ENCODE measurements at regions not wholly inside any gene's neighbourhood (a gene's known extent, or its start where the extent isn't known, plus 50 kb on each side); places are given as distances from the start of the nearest gene placed in this dataset.

DNA sequence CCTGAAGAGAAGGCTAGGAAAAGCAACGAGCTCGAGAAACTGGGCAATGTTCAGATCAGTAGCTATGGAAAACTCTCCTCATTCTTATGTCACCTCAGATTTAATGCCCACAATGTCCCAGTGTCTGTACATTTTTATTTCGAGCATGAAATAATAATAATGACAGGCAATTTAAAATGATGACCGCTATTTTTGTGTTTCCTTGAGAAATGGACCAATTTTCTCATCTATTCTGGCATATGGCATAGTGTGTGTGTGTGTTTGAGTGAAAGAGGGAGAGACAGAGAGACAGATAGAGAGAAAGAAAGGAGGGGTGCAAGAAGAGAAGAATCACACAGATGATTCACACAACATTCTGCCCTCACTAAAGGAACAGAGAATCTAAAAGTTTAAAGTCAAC, 119.1 kb upstream of the C1orf21 start:
- Histone ChIP-seq H3K9me3 (ENCODE audit: insufficient read depth in 2 of 2, low read depth in 1 of 2, low read length in 1 of 2) (no peaks in the 10 kb centered on the region), H3K23ac (ENCODE audit: insufficient read length) (no peak overlapping the region), H3K27me3 (replicated peaks in 1 of 4; ENCODE audit: control insufficient read depth in 3 of 4, extremely low read depth in 1 of 4, insufficient read depth in 3 of 4, low read length in 3 of 4) (no peaks in the 10 kb centered on the region), H2BK20ac (ENCODE audit: low read length) (no peak overlapping the region), H3K27ac (ENCODE audit: low read depth, low read length) (no peak overlapping the region), H3K23me2 (ENCODE audit: low read depth, low read length) (no peaks in the 10 kb centered on the region), H2AFZ (ENCODE audit: low read length) (no peak overlapping the region), H2BK120ac (replicated peaks; ENCODE audit: low read depth, low read length) (no peak overlapping the region), H4K20me1 (replicated peaks in 1 of 2; ENCODE audit: control insufficient read depth in 1 of 2, insufficient read depth in 2 of 2, low read length in 2 of 2) (no peaks in the 10 kb centered on the region), H2BK15ac (ENCODE audit: low read length) (no peak overlapping the region), H4K5ac (ENCODE audit: insufficient read length, low read depth, low read length) (no peak overlapping the region), H3K4me3 (ENCODE audit: extremely low read depth in 1 of 4, insufficient read depth in 2 of 4, low read depth in 3 of 4, low read length in 4 of 4) (no peak overlapping the region), H4K91ac (replicated peaks; ENCODE audit: insufficient read length, low read length) (no peak overlapping the region), H3K36me3 (ENCODE audit: control insufficient read depth in 2 of 4, insufficient read depth in 4 of 4, low read length in 3 of 4) (no peaks in the 10 kb centered on the region), H3K56ac (replicated peaks; ENCODE audit: insufficient read length, low read depth, low read length) (no peak overlapping the region), H2AK5ac (ENCODE audit: low read depth, low read length) (no peak overlapping the region), H3K18ac (ENCODE audit: extremely low read depth, low read length) (no peak overlapping the region), H3K4me1 (replicated peaks in 1 of 4; ENCODE audit: control insufficient read depth in 3 of 4, insufficient read depth in 4 of 4, low read length in 3 of 4) (peaks cover 0 to 15% (median 4%) of the 10 kb centered on the region in 4 experiments; a peak in 4 of 7 replicates), H4K8ac (ENCODE audit: extremely low read depth, insufficient read depth, low read length) (no peak overlapping the region), H3K4me2 (ENCODE audit: insufficient read depth in 1 of 2, low read depth in 2 of 2, low read length in 2 of 2) (no peak overlapping the region), H2BK12ac (ENCODE audit: low read depth, low read length) (no peak overlapping the region), H3K14ac (ENCODE audit: insufficient read length) (no peak overlapping the region), H3K79me2 (ENCODE audit: control insufficient read depth in 1 of 2, insufficient read depth in 2 of 2, low read length in 2 of 2) (no peaks in the 10 kb centered on the region), H3K4ac (replicated peaks; ENCODE audit: insufficient read length, low read depth, low read length) (no peak overlapping the region), H3K9ac (replicated peaks in 1 of 4; ENCODE audit: extremely low read depth in 1 of 4, low read depth in 3 of 4, low read length in 3 of 4) (no peak overlapping the region), H2BK5ac (ENCODE audit: low read depth, low read length) (no peak overlapping the region), H3K79me1 (ENCODE audit: low read depth, low read length) (no peaks in the 10 kb centered on the region)
- DNase-seq (ENCODE audit: low read depth in 1 of 2, low spot score in 2 of 2): no peak
- POLR2A ChIA-PET (ENCODE audit: partially characterized antibody): interaction anchor here (0.6 kb wide), 1 partner anchor 190 kb away, joined by 4 read pairs; no protein-coding TSS in a partner anchor
- no peak for FAIRE-seq
- CTCF ChIA-PET (ENCODE audit: partially characterized antibody): no interaction called here
- 94% methylated on average over 4 of the region's 4 CpGs; no CpG with 5 or more reads in 1 of the 2 experiments for WGBS, 2 experiments (ENCODE audit: extremely low coverage in 1 of 2, insufficient coverage in 1 of 2, insufficient read length in 1 of 2, insufficient replicate concordance in 2 of 2, low coverage in 1 of 2, low lambda C conversion rate in 2 of 2, missing lambda C conversion rate in 1 of 2)
- TF ChIP-seq KDM4A (IDR thresholded peaks at IDR 0.05; ENCODE audit: low read depth, low read length, severe bottlenecking): no peak
- TF ChIP-seq HDAC6 (IDR thresholded peaks at IDR 0.05; ENCODE audit: low read depth, low read length): no peak
- TF ChIP-seq MAFK (IDR thresholded peaks at IDR 0.05; ENCODE audit: low read depth, low read length): no peak
- no peak for TF ChIP-seq KDM1A (IDR thresholded peaks at IDR 0.05; ENCODE audit: borderline replicate concordance, low read length)
- TF ChIP-seq EP300 (IDR thresholded peaks at IDR 0.05; ENCODE audit: borderline replicate concordance in 1 of 2, low read depth in 2 of 2, low read length in 2 of 2): no peak
- TF ChIP-seq TBP (IDR thresholded peaks at IDR 0.05; ENCODE audit: low read depth, low read length): no peak
- TF ChIP-seq POU5F1 (IDR thresholded peaks at IDR 0.05; ENCODE audit: low read depth, low read length): no peak
- TF ChIP-seq TAF1 (IDR thresholded peaks at IDR 0.05; ENCODE audit: low read depth, low read length): no peak
- TF ChIP-seq SP1 (IDR thresholded peaks at IDR 0.05; ENCODE audit: low read depth, low read length): no peak
- TF ChIP-seq BRCA1 (IDR thresholded peaks at IDR 0.05; ENCODE audit: low read depth, low read length): no peak
- TF ChIP-seq SAP30 (IDR thresholded peaks at IDR 0.05; ENCODE audit: insufficient read depth, insufficient replicate concordance, low read length): no peak
- TF ChIP-seq, protein P1, sequence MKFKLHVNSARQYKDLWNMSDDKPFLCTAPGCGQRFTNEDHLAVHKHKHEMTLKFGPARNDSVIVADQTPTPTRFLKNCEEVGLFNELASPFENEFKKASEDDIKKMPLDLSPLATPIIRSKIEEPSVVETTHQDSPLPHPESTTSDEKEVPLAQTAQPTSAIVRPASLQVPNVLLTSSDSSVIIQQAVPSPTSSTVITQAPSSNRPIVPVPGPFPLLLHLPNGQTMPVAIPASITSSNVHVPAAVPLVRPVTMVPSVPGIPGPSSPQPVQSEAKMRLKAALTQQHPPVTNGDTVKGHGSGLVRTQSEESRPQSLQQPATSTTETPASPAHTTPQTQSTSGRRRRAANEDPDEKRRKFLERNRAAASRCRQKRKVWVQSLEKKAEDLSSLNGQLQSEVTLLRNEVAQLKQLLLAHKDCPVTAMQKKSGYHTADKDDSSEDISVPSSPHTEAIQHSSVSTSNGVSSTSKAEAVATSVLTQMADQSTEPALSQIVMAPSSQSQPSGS (IDR thresholded peaks at IDR 0.05; ENCODE audit: low read length): no peak
- TF ChIP-seq NRF1 (IDR thresholded peaks at IDR 0.05; ENCODE audit: low read depth, low read length): no peak
- TF ChIP-seq CHD2 (IDR thresholded peaks at IDR 0.05; ENCODE audit: low read length): no peak
